GM23338 (cell line): ENCODE measurements at regions not wholly inside any gene's neighbourhood (a gene's known extent, or its start where the extent isn't known, plus 50 kb on each side); places are given as distances from the start of the nearest gene placed in this dataset.

Experiments used
- ATAC-seq: fragments of 200-7000 bp; cut with Tn5 transposase; 3 replicates; pipeline ENCODE4 v1.9.1; 2020
- DNase-seq: peaks from one replicate; pipeline ENCODE4 v3.0.0-alpha.2; 2015; ENCODE audit warnings: low spot score
- H2AFZ ChIP-seq: fragments of 200-600 bp; sonication (generic); 2 replicates; pipeline ENCODE4 v1.8.0; 2016; ENCODE audit warnings: antibody characterized with exemption, mild to moderate bottlenecking, moderate library complexity
- H3F3A ChIP-seq: fragments of 200-600 bp; sonication (generic); replicated peaks from 2 replicates; pipeline ENCODE4 v1.8.0; 2017; ENCODE audit warnings: antibody characterized with exemption, mixed run types, low read depth
- H3K27ac ChIP-seq: fragments of 200-600 bp; sonication (generic); 2 replicates; pipeline ENCODE4 v1.6.1; 2016; ENCODE audit warnings: low read depth
- H3K27me3 ChIP-seq: fragments of 200-600 bp; sonication (generic); 2 replicates; pipeline ENCODE4 v1.8.0; 2016; ENCODE audit warnings: mild to moderate bottlenecking, mixed run types, moderate library complexity; ENCODE audit not compliant: insufficient read depth
- H3K36me3 ChIP-seq: fragments of 200-600 bp; sonication (generic); 2 replicates; pipeline ENCODE4 v1.8.0; 2016; ENCODE audit warnings: mild to moderate bottlenecking; ENCODE audit not compliant: insufficient read depth
- H3K4me1 ChIP-seq: fragments of 200-600 bp; sonication (generic); 2 replicates; pipeline ENCODE4 v1.8.0; 2016; ENCODE audit warnings: mild to moderate bottlenecking, moderate library complexity; ENCODE audit not compliant: insufficient read depth
- H3K4me2 ChIP-seq: fragments of 200-600 bp; sonication (generic); 2 replicates; pipeline ENCODE4 v1.7.1; 2017; ENCODE audit warnings: mixed run types
- H3K4me3 ChIP-seq: fragments of 200-600 bp; sonication (generic); 2 replicates; pipeline ENCODE4 v1.6.1; 2016; ENCODE audit warnings: mixed run types
- H3K79me2 ChIP-seq: fragments of 200-600 bp; sonication (generic); replicated peaks from 2 replicates; pipeline ENCODE4 v1.8.0; 2017; ENCODE audit warnings: mild to moderate bottlenecking; ENCODE audit not compliant: insufficient read depth
- H3K9me2 ChIP-seq: fragments of 200-600 bp; sonication (generic); 2 replicates; pipeline ENCODE4 v1.8.0; 2017; ENCODE audit not compliant: insufficient read depth
- H4K20me1 ChIP-seq: fragments of 200-600 bp; sonication (generic); replicated peaks from 2 replicates; pipeline ENCODE4 v1.8.0; 2017; ENCODE audit warnings: mild to moderate bottlenecking; ENCODE audit not compliant: insufficient read depth
- H3K27ac Mint-ChIP-seq: 2 replicates; pipeline ENCODE4 v1.8.0; 2020; ENCODE audit warnings: inconsistent platforms, mild to moderate bottlenecking, moderate library complexity, mixed read lengths
- H3K27me3 Mint-ChIP-seq: 3 replicates; pipeline ENCODE4 v1.8.0; 2022; ENCODE audit warnings: low read depth, mild to moderate bottlenecking, moderate library complexity, mixed read lengths, inconsistent platforms; ENCODE audit not compliant: insufficient read depth, poor library complexity
- H3K36me3 Mint-ChIP-seq: 3 replicates; pipeline ENCODE4 v1.8.0; 2021; ENCODE audit warnings: low read depth, mild to moderate bottlenecking, inconsistent platforms, moderate library complexity, mixed read lengths
- H3K4me1 Mint-ChIP-seq: 3 replicates; pipeline ENCODE4 v1.8.0; 2020; ENCODE audit warnings: mild to moderate bottlenecking, inconsistent platforms, mixed read lengths
- H3K4me3 Mint-ChIP-seq: 3 replicates; pipeline ENCODE4 v1.8.0; 2021; ENCODE audit warnings: moderate library complexity, mild to moderate bottlenecking, inconsistent platforms, mixed read lengths
- H3K9me3 Mint-ChIP-seq: 3 replicates; pipeline ENCODE4 v1.8.0; 2020; ENCODE audit warnings: moderate library complexity, mild to moderate bottlenecking, inconsistent platforms, mixed read lengths
- CREB1 ChIP-seq: fragments of 250-450 bp; sonication (Bioruptor Pico); IDR thresholded peaks from 2 replicates; pipeline ENCODE4 v1.5.0; 2020; ENCODE audit warnings: low read depth, mild to moderate bottlenecking, moderate library complexity
- CTCF ChIP-seq, 2 experiments: fragments of 200-600 bp in 1 of 2; sonication (generic) in 1 of 2; conservative IDR thresholded peaks; 2 replicates each; pipeline versions ENCODE4 v1.5.1 to v1.6.1; 2016 to 2017; ENCODE audit warnings: antibody characterized with exemption in 2 of 2, low read depth in 2 of 2, mild to moderate bottlenecking in 2 of 2, moderate library complexity in 1 of 2
- ETS1 ChIP-seq: IDR thresholded peaks from 2 replicates; pipeline ENCODE4 v1.6.1; 2016; ENCODE audit warnings: antibody characterized with exemption
- EZH2 ChIP-seq: fragments of 200-600 bp; sonication (generic); IDR thresholded peaks from one replicate; pipeline ENCODE4 v1.8.0; 2017; ENCODE audit warnings: antibody characterized with exemption, mild to moderate bottlenecking, low read depth; ENCODE audit not compliant: unreplicated experiment
- EZH2phosphoT487 ChIP-seq: fragments of 200-600 bp; sonication (generic); IDR thresholded peaks from one replicate; pipeline ENCODE4 v1.8.1; 2018; ENCODE audit warnings: antibody characterized with exemption; ENCODE audit not compliant: unreplicated experiment
- JUNB ChIP-seq: IDR thresholded peaks from one replicate; pipeline ENCODE4 v1.6.1; 2016; ENCODE audit warnings: antibody characterized with exemption; ENCODE audit not compliant: unreplicated experiment
- NANOG ChIP-seq: IDR thresholded peaks from 2 replicates; pipeline ENCODE4 v1.6.1; 2016; ENCODE audit warnings: antibody characterized with exemption, borderline replicate concordance
- POLR2AphosphoS5 ChIP-seq: IDR thresholded peaks from 2 replicates; pipeline ENCODE4 v1.6.1; 2016; ENCODE audit warnings: antibody characterized with exemption, low read depth
- REST ChIP-seq: IDR thresholded peaks from one replicate; pipeline ENCODE4 v1.6.1; 2018; ENCODE audit warnings: antibody characterized with exemption; ENCODE audit not compliant: unreplicated experiment
- STAT1 ChIP-seq: IDR thresholded peaks from one replicate; pipeline ENCODE4 v1.6.1; 2016; ENCODE audit warnings: antibody characterized with exemption; ENCODE audit not compliant: unreplicated experiment
- ZNF114 ChIP-seq: fragments of 250-450 bp; sonication (Bioruptor Pico); IDR thresholded peaks from 2 replicates; pipeline ENCODE4 v1.5.0; 2020; ENCODE audit warnings: mild to moderate bottlenecking, moderate library complexity
- ZNF331 ChIP-seq: fragments of 250-450 bp; sonication (Bioruptor Pico); IDR thresholded peaks from 2 replicates; pipeline ENCODE4 v1.5.0; 2020; ENCODE audit warnings: low read depth, mild to moderate bottlenecking, moderate library complexity
- ZNF462 ChIP-seq: fragments of 250-450 bp; sonication (Bioruptor Pico); IDR thresholded peaks from 2 replicates; pipeline ENCODE4 v1.5.0; 2020; ENCODE audit warnings: mild to moderate bottlenecking, moderate library complexity

DNA sequence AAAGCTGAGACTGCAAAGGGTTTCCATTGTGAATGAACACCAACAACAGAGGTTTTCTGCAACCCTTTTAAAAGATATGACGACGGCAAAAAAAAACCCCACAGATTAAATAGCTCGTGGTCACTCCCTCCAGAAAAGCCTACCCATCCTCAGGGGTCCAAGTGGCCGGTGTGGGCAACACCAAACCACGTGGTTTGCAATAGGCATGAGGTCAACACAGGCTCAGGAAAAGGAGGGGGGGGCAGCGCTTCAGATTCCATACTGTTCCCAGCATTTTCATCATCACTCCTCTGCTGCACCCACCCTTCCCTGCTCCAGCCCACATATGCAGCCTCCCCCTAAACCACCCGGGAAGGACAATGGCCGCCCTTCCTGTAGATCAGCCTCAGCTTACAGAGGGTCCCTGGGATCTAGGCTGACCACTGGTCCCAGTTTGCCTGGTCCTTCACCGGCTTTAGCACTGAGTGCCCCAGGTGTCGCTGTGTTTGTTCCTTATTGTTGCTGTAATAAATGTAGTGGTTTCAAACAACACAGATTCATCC is 122.8 kb upstream of the PHACTR3 start:
- Mint-ChIP-seq H3K36me3 (no peaks in the 10 kb centered on the region), H3K27me3 (peaks cover 3% of the 10 kb centered on the region), H3K4me1 (peaks cover 5% of the 10 kb centered on the region; the same call in 1 of the 3 replicates), H3K27ac (no peak overlapping the region), H3K9me3 (no peaks in the 10 kb centered on the region), H3K4me3 (no peak overlapping the region)
- H3K27me3 ChIP-seq, result no peaks in the 10 kb centered on the region
- H3K4me3 ChIP-seq, result no peak overlapping the region
- H3K79me2 ChIP-seq, result no peaks in the 10 kb centered on the region
- no peaks in the 10 kb centered on the region for H3K9me2 ChIP-seq
- no peak for DNase-seq
- no peak for ATAC-seq
- H3K27ac ChIP-seq, result no peak overlapping the region
- 0 out of 2 replicates have a peak overlapping the region, but pooled peaks have one; percentile 49 for H2AFZ ChIP-seq
- no peaks in the 10 kb centered on the region for H3K4me1 ChIP-seq
- H4K20me1 ChIP-seq, result no peaks in the 10 kb centered on the region
- H3K36me3 ChIP-seq, result no peaks in the 10 kb centered on the region
- H3F3A ChIP-seq, result no peaks in the 10 kb centered on the region
- H3K4me2 ChIP-seq, result no peak overlapping the region
- TF ChIP-seq NANOG, result no peak
- no peak for TF ChIP-seq ETS1
- no peak for TF ChIP-seq POLR2AphosphoS5
- no peak for TF ChIP-seq EZH2phosphoT487
- TF ChIP-seq ZNF114, result no peak
- TF ChIP-seq CREB1 (CRISPR knock-in tag), result no peak
- no peak for TF ChIP-seq STAT1
- no peak for TF ChIP-seq CTCF (conservative IDR thresholded peaks at IDR 0.05; ENCODE audit: low read depth in 2 of 2)
- no peak for TF ChIP-seq ZNF462 (CRISPR knock-in tag)
- TF ChIP-seq REST, result no peak
- no peak for TF ChIP-seq EZH2
- TF ChIP-seq ZNF331 (CRISPR knock-in tag), result no peak
- TF ChIP-seq JUNB, result no peak
